Hepatocyte (in vitro differentiated cells): ENCODE measurements at regions not wholly inside any gene's neighbourhood (a gene's known extent, or its start where the extent isn't known, plus 50 kb on each side); places are given as distances from the start of the nearest gene placed in this dataset.

Source experiments
- EZH2phosphoT487 ChIP-seq: fragments of 200-600 bp; sonication (generic); IDR thresholded peaks from one replicate; pipeline ENCODE4 v1.6.1; 2018; ENCODE audit warnings: antibody characterized with exemption, mild to moderate bottlenecking, low read depth, moderate library complexity; ENCODE audit not compliant: unreplicated experiment, severe bottlenecking
- TF ChIP-seq, protein P1 (sequence below): fragments of 200-600 bp; sonication (generic); IDR thresholded peaks from 2 replicates; pipeline ENCODE4 v1.5.1; 2016; ENCODE audit warnings: antibody characterized with exemption, mild to moderate bottlenecking; ENCODE audit not compliant: poor library complexity

DNA sequence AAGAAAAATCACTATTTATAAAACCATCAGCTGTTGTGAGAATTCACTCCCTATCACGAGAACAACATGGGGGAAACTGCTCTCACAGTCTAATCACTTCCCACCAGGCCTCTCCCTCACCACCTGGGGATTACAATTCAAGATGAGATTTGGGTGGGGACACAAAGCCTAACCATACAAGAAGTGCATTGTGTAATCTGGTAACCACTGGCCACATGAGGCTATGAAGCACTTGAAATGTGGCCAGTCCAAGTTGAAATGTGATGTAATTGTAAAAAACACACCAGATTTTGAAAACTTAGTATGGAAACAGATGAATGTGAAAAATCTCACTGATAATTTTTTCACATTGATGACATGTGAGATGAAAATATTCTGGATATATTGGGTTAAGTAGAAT lies 293.8 kb downstream of the TTLL7 start:
- TF ChIP-seq, protein P1, sequence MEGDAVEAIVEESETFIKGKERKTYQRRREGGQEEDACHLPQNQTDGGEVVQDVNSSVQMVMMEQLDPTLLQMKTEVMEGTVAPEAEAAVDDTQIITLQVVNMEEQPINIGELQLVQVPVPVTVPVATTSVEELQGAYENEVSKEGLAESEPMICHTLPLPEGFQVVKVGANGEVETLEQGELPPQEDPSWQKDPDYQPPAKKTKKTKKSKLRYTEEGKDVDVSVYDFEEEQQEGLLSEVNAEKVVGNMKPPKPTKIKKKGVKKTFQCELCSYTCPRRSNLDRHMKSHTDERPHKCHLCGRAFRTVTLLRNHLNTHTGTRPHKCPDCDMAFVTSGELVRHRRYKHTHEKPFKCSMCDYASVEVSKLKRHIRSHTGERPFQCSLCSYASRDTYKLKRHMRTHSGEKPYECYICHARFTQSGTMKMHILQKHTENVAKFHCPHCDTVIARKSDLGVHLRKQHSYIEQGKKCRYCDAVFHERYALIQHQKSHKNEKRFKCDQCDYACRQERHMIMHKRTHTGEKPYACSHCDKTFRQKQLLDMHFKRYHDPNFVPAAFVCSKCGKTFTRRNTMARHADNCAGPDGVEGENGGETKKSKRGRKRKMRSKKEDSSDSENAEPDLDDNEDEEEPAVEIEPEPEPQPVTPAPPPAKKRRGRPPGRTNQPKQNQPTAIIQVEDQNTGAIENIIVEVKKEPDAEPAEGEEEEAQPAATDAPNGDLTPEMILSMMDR, result no peak
- no peak for TF ChIP-seq EZH2phosphoT487
